GM18505 (cell line): ENCODE measurements at regions not wholly inside any gene's neighbourhood (a gene's known extent, or its start where the extent isn't known, plus 50 kb on each side); places are given as distances from the start of the nearest gene placed in this dataset.

ENCODE experiments used
- ATAC-seq: cut with Tn5 transposase; IDR thresholded peaks from one replicate; pipeline ENCODE4 v1.9.1; 2021; ENCODE audit not compliant: unreplicated experiment
- POLR2A ChIP-seq: IDR thresholded peaks from 4 replicates; pipeline ENCODE4 v1.6.1; 2011; ENCODE audit warnings: borderline replicate concordance; ENCODE audit not compliant: insufficient read depth, insufficient read length; ENCODE audit errors: extremely low read depth

DNA sequence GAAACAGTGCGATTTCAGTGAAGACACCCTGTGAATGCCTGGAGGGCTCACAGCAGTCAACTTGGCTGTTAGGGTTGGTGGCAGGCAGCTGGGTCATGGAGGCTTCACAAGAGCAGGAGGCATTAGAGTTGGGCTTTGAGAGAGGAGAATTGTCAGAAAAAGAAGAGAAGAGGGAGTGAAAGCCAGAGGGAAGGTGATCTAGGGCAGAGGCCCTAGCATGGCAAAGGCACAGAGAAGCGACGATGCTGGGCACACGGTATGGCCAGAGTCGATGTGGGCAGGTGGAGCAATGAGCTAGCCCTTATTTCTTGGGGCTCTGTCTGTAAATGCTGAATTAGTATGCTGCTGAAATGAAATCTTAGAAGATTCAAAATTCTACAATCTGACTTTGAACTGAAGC lies 52.6 kb upstream of the OLFM4 start:
- TF ChIP-seq POLR2A = no peak
- ATAC-seq = no peak

DNA sequence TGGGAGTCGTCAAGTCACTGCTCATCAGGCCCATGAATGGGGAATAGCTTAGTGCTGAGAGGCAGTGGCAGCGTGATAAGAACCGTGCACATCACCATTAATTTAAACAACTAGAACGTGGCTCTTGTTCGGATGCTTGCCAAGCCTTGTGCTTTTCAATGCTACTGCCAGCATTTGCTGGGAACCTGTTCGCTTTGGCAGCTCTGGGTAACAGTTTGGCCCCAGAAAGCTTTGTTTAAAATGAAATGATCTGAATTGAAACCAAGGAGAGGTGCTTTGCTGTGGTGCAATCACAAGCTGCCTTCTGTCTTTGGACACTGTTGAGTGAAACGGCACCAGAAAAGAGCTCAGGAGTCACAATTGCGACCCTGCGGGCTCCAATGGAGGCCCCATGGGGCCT lies 53.5 kb upstream of the OLFM4 start:
- no peak for ATAC-seq
- no peak for TF ChIP-seq POLR2A

DNA sequence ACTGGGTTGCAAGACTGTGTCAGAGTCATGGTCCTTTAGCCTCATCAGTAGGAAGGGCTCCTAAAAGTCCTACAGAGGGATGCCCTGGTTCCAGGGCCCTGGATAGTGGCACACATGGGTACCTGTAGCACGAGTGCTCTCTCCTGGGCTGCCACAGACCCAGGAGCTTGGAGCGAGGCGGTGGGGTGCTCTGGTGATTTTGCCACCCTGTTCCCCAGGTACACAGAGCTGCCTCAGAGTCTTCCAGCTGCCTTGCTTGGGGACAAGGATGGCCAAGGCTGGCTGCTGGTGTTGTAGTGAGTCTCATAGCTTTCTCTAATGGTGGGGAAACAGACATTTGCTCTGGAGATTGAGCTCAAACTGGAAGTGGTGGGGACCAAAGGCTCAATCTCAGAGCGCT lies 53.9 kb upstream of the OLFM4 start:
- ATAC-seq = no peak
- no peak for TF ChIP-seq POLR2A

DNA sequence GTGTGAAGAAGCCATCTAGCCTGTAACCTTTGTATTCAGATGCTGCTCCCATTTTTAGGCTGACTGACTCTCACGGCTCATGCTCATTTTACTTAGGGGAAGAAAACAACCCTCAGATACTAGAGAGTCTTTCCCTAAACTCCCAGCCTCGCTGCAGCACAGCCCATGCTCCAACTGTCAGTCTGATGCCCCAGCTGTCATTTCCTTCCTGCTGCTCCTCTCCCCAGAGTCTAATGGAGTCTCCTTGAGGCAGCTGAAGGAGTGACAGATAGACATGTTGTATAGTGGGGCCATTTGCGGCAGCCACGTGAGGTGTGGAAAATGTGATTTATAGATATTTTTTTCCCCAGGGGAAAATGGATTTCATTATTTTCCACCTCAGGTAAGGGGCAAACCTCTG lies 59.2 kb upstream of the OLFM4 start:
- TF ChIP-seq POLR2A = no peak
- no peak for ATAC-seq

DNA sequence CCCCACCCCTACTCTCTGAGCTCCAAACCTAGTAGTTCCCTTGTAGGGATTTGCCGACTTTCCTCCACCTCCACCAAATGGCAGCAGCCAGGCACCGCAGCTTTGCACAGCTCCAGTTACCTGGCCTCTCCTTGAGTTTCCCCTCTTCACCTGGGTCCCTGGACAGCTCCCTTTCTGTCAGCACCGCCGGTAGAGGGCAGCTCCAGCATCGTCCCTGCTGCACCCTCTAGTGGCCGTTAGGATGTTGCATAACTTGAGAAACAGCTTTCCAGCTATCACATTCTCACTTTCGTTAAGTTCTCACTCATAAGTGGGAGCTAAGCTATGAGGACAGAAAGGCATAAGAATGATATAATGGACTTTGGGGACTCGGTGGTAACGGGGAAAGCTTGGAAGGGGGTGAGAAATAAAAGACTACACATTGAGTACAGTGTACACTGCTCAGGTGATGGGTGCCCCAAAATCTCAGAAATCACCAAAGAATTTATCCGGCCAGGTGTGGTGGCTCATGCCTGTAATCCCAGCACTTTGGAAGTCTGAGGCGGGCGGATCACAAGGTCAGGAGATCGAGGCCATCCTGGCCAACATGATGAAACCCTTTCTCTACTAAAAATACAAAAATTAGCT lies 60.4 kb upstream of the OLFM4 start:
- ATAC-seq = peak; percentile 97
- TF ChIP-seq POLR2A = no peak

DNA sequence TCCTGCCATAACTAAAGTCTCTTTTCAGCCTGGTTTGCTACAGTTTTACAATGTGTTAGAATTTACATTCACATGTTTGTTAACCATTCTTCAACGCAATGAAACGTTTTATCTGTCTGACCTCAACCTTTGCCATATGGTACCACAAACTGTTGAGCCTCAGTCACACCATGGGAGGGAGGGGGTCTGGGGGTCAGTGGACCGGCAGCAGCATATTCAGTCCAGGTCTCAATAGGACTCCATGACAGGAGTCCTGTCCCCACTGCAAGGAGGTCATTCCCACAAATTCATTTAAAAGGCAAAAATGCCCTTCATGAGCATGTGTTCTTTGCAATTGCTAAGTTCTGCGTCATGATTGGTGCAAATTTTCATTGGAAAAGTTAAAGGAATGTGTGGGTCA lies 66.6 kb upstream of the OLFM4 start:
- no peak for ATAC-seq
- no peak for TF ChIP-seq POLR2A

DNA sequence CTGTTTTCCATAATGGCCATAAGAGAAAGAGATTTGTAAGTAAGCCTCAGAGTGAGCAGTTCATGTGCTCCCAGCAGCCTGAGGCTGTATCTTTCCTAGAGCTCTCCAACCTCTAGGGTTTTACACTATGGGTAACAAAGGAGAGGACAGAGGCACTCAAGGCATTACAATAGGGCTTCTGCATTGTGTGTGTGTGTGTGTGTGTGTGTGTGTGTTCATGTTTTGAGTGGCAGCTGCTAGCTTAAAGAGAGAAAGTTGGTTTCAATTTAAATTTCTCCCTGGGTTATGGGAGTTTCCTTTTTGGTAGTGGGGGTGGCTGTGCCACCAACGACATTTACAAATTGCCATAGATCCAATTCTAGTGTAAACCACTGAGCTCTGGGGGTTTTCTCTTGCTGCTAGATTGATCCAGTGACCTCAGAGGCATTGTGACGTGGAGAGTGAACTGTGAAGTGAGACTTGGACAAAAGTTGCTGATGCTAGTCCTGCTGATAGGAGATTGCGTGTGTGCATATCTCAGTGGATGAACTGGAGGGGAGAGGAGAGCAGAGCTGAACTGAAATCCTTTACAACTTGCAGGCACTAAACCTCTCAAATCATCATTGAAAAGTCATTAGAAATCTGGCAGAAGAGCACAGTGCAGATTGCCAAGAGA lies 67.2 kb upstream of the OLFM4 start:
- ATAC-seq = no peak
- TF ChIP-seq POLR2A = no peak

DNA sequence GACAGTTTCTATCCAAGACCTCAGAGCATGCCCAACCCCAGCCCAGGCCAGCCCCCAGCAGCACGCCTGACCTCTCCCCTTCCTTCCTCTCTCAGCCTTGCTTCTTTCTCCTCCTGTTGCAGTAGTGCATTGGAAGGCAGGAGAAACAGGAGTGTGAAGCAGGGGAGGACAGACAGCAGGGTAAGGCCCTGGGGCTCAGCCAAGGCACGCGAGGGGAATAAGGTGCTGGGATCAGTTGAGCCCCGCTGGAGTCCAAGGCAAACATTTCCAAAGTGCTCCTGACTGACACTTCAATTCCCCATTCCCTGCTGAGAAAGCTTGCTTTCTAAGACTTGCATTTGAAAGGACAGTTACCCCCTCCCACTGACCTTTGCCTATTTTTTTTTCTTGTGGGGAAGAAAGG lies 73.1 kb upstream of the OLFM4 start:
- no peak for ATAC-seq
- TF ChIP-seq POLR2A = no peak

DNA sequence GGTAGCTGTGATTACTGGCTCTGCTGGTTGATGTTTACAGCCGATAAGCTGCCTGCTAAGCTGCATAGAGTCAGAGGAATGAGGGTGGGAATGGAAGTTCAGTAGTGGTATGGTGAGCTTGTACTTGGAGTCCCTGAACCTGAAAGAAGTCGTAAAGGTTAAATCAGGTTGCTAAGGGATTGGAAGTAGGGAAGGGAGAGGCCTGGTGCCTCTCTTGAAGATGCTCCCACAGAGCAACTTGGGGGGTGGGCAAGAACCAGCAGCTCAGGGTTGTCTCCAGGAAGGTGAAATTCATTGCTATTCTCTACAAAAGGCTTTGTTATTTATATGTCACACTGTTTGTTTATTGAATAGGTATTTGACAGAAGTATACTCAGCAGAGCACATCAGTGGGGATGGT lies 73.8 kb upstream of the OLFM4 start:
- no peak for ATAC-seq
- no peak for TF ChIP-seq POLR2A

DNA sequence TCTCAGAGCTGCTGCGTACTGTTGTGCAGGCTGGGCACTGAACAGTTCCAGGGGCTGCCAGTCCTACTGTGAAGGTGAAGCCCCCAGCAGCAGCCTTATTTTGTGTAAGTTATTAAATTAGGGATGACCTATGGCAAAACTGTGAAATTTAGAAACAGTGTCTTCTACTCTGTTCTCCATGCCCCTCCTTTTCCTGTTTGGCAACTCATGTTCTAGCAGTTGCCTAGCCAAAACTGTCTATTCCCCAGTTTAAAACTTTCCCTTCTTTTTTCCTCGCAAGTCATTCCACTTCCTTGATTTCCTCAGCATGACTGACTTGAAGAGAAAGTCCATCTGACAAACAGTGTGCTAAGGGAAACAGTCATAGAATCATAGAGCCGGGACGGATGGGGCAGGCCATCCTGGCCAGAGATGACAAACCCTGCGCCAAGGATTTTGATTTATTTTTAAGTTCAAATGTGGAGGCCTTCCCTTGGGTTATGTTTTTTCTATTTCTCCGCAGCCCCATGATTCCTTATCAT lies 78.1 kb upstream of the OLFM4 start:
- no peak for TF ChIP-seq POLR2A
- no peak for ATAC-seq

DNA sequence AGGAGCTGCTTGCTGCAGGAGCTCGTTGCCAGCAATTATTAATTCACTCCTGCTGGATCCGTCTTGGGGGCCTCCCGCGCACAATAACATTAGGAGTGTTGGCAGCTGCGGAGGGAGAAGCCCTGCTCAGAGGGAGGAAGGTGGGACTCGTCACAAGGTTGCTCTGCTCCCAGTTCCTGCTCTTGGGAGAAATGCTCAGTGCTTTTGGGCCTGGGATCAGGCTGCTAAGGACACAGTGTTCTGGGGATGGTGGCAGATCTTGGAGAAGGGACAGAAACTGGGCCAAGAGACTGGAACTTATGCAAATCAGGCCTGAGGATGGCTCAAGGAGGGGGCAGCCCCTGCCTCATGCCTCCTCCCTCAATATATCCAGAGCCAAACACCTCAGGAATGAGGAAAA lies 78.9 kb upstream of the OLFM4 start:
- ATAC-seq = no peak
- TF ChIP-seq POLR2A = no peak

DNA sequence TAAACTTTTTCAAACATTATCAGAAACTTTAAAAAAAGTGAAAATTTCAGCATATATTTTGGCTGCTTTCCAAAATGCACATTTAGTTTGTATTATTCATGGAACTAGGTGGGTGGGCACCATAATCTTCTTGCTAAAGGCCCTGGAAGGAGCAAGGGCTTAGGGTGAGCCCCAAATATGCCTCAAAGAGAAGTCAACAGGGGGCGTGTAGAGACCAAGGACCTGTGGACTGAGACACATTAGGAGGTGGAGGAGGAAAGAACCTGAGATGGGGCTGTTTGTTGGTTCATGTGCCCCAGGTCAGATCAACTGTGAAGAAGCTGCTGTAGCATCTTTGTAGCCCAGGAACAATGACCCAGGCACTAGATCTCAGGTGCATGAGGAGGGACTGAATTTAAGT lies 79.6 kb upstream of the OLFM4 start:
- no peak for TF ChIP-seq POLR2A
- ATAC-seq = no peak

DNA sequence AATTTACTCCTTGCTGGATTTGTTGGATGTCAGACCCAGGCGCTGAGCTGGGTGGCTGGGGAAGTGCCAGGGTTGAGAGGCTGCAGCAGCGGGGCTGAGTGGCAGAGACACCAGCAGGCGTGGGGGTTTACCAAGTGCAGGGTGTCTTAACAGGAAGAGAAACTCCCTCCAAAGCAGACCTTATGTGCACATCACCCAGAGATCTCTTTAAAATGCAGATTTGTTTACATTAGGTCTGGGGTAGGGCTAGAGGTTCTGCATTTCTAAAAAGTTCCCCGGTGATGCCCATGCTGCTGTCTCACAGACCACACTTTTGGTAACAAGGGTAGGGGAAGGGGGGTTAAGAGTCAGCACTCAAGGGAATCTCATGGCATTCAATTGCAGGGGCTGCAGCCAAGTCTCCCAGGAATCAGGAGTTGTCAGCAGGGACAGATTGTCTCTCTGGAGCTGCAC lies 80.7 kb upstream of the OLFM4 start:
- no peak for ATAC-seq

DNA sequence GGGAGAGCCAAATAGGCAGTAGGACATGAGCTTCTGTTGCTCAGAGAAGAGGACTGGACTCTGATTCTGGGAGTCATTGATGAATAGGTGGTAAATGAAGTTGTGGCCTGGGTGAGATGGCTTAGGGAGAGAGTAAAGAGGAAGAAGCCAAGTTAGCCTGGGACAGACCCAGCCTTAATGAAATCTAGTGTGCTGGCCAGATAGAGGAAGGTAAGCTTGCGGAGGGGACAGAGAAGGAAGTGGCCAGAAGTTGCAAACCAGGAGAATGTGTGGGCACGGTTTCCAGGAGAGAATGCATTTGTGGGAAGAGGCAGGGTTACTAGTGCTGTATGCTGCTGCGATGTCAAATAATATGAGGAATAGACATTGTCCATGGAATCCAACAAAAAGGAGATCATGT lies 83.3 kb upstream of the OLFM4 start:
- TF ChIP-seq POLR2A = no peak
- ATAC-seq = no peak

More for the DNA sequence above, 80.7 kb upstream of the OLFM4 start:
- no peak for TF ChIP-seq POLR2A

DNA sequence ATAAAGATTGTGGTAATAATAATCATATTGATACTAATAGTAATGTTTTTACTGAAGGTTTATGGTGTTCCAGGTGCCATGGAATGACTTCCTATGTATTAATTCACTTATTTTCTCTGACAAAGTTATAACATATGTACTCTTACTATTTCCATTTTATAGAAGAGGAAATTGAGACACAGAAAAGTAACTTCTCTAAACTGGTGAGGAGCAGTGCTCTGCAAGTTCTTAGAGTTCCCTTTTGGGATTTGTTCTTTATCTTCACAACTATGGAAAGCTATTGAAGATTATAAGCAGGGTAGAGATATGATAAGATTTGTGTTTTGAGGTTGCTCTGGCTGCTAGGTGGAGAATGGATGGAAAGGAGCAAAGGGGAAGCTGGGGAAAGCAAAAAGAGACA lies 83.9 kb upstream of the OLFM4 start:
- TF ChIP-seq POLR2A = no peak
- ATAC-seq = no peak

DNA sequence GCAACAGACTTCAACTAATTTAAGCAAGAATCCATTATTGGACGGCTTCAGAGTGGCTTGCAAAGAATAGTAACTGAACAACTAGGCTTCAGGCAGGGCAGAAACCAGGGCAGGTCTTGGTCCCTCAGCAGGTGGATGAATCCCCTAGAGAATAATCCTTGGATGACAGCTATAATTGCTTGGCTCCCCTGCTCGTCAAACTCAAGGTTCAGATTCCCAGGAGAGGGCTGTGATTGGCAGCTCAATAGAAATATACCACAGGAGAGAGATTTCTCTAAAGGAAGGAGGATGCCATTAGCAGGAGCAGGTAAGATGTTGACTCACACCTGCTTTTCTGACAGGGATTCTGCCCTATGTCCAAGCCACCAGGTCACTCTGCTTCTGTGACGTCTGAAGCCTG lies 89.6 kb upstream of the PCDH8 start:
- ATAC-seq = no peak
- no peak for TF ChIP-seq POLR2A

DNA sequence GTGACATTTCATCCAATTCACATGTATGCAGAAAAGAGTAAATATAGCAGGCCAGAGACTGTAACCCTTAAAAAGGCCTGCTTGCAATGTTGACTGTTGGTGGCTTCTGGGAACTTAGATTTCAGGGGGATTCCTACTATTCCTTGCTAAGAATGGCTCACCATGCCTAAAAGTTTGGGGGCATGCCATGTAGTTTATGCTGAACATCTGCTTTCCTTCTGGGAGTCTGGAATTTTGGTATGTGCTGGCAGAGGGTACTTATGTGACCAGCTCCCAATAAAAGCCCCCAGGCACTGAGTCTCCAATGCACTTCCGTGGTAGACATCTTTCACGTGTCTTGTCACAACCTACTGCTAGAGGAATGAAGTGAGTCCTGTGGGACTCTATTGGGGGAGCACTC lies 88.4 kb upstream of the PCDH8 start:
- no peak for ATAC-seq
- TF ChIP-seq POLR2A = no peak
